Adrenal gland (tissue), 9 donors: ENCODE measurements at regions not wholly inside any gene's neighbourhood (a gene's known extent, or its start where the extent isn't known, plus 50 kb on each side); places are given as distances from the start of the nearest gene placed in this dataset.

Experiments used
- DNase-seq, 7 donors: peaks; one replicate each; pipeline ENCODE4 v3.0.0-alpha.2; 2019 to 2020
- H3K27ac ChIP-seq, 5 donors: fragments of 200-600 bp; sonication (generic) in 4 of 5; 1 replicate in 3 of 5; 2 replicates in 2 of 5; pipeline versions ENCODE4 v1.5.1 to v1.8.0; 2016 to 2020; ENCODE audit warnings: mild to moderate bottlenecking in 1 of 5
- H3K27me3 ChIP-seq: fragments of 200-600 bp; 2 replicates; pipeline ENCODE4 v1.8.0; 2021
- H3K36me3 ChIP-seq, 2 donors: fragments of 200-600 bp; replicated peaks in 1 of 2; 1 replicate in 1 of 2; 2 replicates in 1 of 2; pipeline versions ENCODE4 v1.5.1 to v1.8.0; 2018 to 2022
- H3K4me1 ChIP-seq, 2 donors: fragments of 200-600 bp; replicated peaks in 1 of 2; 1 replicate in 1 of 2; 2 replicates in 1 of 2; pipeline versions ENCODE4 v1.5.1 to v1.8.0; 2018 to 2021
- H3K4me3 ChIP-seq, 4 donors: fragments of 200-600 bp; sonication (generic) in 3 of 4; one replicate each; pipeline ENCODE4 v1.5.1; 2016 to 2018
- H3K9me3 ChIP-seq, 3 donors: fragments of 200-600 bp; sonication (generic) in 1 of 3; replicated peaks in 1 of 3; 1 replicate in 2 of 3; 2 replicates in 1 of 3; pipeline versions ENCODE4 v1.5.1 to v1.8.0; 2016 to 2021
- POLR2A ChIP-seq, 2 donors: fragments of 450-650 bp; IDR thresholded peaks; one replicate each; pipeline ENCODE4 v1.6.1; 2017; ENCODE audit warnings: antibody characterized with exemption in 2 of 2, mild to moderate bottlenecking in 2 of 2, moderate library complexity in 1 of 2
- WGBS, 4 donors: extraction: QIAGEN DNeasy Blood & Tissue Kit in 2 of 4; methylation state at CpG; one replicate each; pipeline versions ENCODE4 v1.1.5 to v1.1.7; 2013 to 2017; 5-methylcytosine and 5-hydroxymethylcytosine counted together
- intact Hi-C, 2 donors: fragments of 100-400 bp; cut with DNase I; formaldehyde crosslinking; loops; one replicate each; pipeline versions ENCODE4 v1.14.1 to v1.15.0; 2022 to 2023
- TF ChIP-seq, protein P1 (sequence below), 6 experiments: fragments of 450-650 bp in 4 of 6; fragments of 200-600 bp in 2 of 6; sonication (generic) in 1 of 6; IDR thresholded peaks; 1 replicate in 5 of 6; 2 replicates in 1 of 6; pipeline versions ENCODE4 v1.5.1 to v1.8.0; 2016 to 2021; ENCODE audit warnings: antibody characterized with exemption in 6 of 6, mild to moderate bottlenecking in 2 of 6, moderate library complexity in 1 of 6
- donor health status: healthy with polysubstance abuse.
- donor health status: Bipolar disorder and iron deficiency.
- donor health status: DM: yes; HTN: yes; CAD: no.
- donor health status: DM: no; HTN: no; CAD: no.
- donor health status: DM: no; HTN: no; CAD: no.

GRCh38 chr6:15038013-15038791, 207.7 kb upstream of the JARID2 start:
- H3K9me3 ChIP-seq = no peaks in the 10 kb centered on the region
- intact Hi-C loops = no loop called here
- H3K4me1 ChIP-seq = no peaks in the 10 kb centered on the region
- WGBS, 4 donors = 94 to 97% (median 95%) methylated on average over 11 of the region's 11 CpGs
- TF ChIP-seq, protein P1, sequence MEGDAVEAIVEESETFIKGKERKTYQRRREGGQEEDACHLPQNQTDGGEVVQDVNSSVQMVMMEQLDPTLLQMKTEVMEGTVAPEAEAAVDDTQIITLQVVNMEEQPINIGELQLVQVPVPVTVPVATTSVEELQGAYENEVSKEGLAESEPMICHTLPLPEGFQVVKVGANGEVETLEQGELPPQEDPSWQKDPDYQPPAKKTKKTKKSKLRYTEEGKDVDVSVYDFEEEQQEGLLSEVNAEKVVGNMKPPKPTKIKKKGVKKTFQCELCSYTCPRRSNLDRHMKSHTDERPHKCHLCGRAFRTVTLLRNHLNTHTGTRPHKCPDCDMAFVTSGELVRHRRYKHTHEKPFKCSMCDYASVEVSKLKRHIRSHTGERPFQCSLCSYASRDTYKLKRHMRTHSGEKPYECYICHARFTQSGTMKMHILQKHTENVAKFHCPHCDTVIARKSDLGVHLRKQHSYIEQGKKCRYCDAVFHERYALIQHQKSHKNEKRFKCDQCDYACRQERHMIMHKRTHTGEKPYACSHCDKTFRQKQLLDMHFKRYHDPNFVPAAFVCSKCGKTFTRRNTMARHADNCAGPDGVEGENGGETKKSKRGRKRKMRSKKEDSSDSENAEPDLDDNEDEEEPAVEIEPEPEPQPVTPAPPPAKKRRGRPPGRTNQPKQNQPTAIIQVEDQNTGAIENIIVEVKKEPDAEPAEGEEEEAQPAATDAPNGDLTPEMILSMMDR (IDR thresholded peaks at IDR 0.05) = no peak
- TF ChIP-seq POLR2A (IDR thresholded peaks at IDR 0.05) = no peak
- no peak for DNase-seq
- H3K4me3 ChIP-seq = no peak overlapping the region
- no peaks in the 10 kb centered on the region for H3K27me3 ChIP-seq
- no peak overlapping the region for H3K27ac ChIP-seq
- no peaks in the 10 kb centered on the region for H3K36me3 ChIP-seq

GRCh38 chr6:15039136-15039535, 206.7 kb upstream of the JARID2 start:
- Histone ChIP-seq H3K9me3 (no peaks in the 10 kb centered on the region), H3K4me3 (no peak overlapping the region), H3K36me3 (no peaks in the 10 kb centered on the region), H3K4me1 (no peaks in the 10 kb centered on the region), H3K27ac (no peak overlapping the region), H3K27me3 (no peaks in the 10 kb centered on the region)
- no peak for TF ChIP-seq POLR2A (IDR thresholded peaks at IDR 0.05)
- TF ChIP-seq, protein P1 (IDR thresholded peaks at IDR 0.05) = no peak
- DNase-seq = no peak
- intact Hi-C loops = no loop called here
- WGBS, 4 donors = 90 to 100% (median 99%) methylated on average over 3 of the region's 3 CpGs

- intact Hi-C loops = no loop called here
- Histone ChIP-seq H3K27ac (no peak overlapping the region), H3K4me1 (no peaks in the 10 kb centered on the region), H3K36me3 (no peaks in the 10 kb centered on the region), H3K27me3 (no peaks in the 10 kb centered on the region), H3K4me3 (no peak overlapping the region), H3K9me3 (no peaks in the 10 kb centered on the region)
- TF ChIP-seq POLR2A (IDR thresholded peaks at IDR 0.05) = no peak
- TF ChIP-seq, protein P1 (IDR thresholded peaks at IDR 0.05) = no peak
- no peak for DNase-seq
- WGBS, 4 donors = 82 to 88% (median 88%) methylated on average over 4 of the region's 4 CpGs
Measured at GRCh38 chr6:15042938-15043337, 202.9 kb upstream of the JARID2 start.

GRCh38 chr6:15044146-15044882, 201.6 kb upstream of the JARID2 start:
- H3K27me3 ChIP-seq = no peaks in the 10 kb centered on the region
- no peak overlapping the region for H3K27ac ChIP-seq
- WGBS, 4 donors = 75 to 93% (median 81%) methylated on average over 4 of the region's 4 CpGs
- H3K36me3 ChIP-seq = no peaks in the 10 kb centered on the region
- intact Hi-C loops = no loop called here
- no peaks in the 10 kb centered on the region for H3K4me1 ChIP-seq
- DNase-seq = no peak
- H3K9me3 ChIP-seq = no peaks in the 10 kb centered on the region
- H3K4me3 ChIP-seq = no peak overlapping the region
- TF ChIP-seq, protein P1 (IDR thresholded peaks at IDR 0.05) = no peak
- no peak for TF ChIP-seq POLR2A (IDR thresholded peaks at IDR 0.05)
